ENCODE measurements at regions not wholly inside any gene's neighbourhood (a gene's known extent, or its start where the extent isn't known, plus 50 kb on each side); places are given as distances from the start of the nearest gene placed in this dataset.

DNA sequence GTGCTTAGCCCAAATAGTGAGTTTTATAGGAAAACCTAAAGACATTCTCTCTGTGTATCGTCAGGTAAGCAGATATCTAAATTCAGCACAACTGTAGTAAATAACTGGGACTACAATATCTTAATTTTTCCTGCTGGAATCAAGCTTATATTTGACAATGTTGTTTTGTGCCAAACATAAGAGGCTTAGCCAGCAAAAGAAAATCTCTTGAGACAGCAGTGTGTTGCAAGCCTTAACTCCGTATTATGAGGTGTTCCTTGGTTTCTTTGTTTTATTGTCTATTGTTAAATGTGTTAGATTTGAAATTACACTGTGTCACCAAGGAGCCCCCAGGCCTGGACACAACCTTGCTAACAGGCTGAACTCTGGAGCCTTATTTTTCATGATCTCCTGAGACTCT, 1570.6 kb upstream of the GOT2 start:
- Mint-ChIP-seq H3K36me3 (ENCODE audit: insufficient read depth, unreplicated experiment) (no peaks in the 10 kb centered on the region), H3K4me1 (ENCODE audit: insufficient read depth, unreplicated experiment) (no peaks in the 10 kb centered on the region), H3K4me3 (ENCODE audit: unreplicated experiment) (no peak overlapping the region), H3K27ac (ENCODE audit: low read depth, unreplicated experiment) (no peak overlapping the region), H3K27me3 (ENCODE audit: insufficient read depth, unreplicated experiment) (no peaks in the 10 kb centered on the region), H3K9me3 (ENCODE audit: unreplicated experiment) (no peaks in the 10 kb centered on the region)
- ChIA-PET POLR2A (no interaction called here), CTCF (interaction anchor here (0.8 kb wide), 1 partner anchor 1119 kb away, joined by 4 read pairs; no protein-coding TSS in a partner anchor)
- TF ChIP-seq, protein P1, sequence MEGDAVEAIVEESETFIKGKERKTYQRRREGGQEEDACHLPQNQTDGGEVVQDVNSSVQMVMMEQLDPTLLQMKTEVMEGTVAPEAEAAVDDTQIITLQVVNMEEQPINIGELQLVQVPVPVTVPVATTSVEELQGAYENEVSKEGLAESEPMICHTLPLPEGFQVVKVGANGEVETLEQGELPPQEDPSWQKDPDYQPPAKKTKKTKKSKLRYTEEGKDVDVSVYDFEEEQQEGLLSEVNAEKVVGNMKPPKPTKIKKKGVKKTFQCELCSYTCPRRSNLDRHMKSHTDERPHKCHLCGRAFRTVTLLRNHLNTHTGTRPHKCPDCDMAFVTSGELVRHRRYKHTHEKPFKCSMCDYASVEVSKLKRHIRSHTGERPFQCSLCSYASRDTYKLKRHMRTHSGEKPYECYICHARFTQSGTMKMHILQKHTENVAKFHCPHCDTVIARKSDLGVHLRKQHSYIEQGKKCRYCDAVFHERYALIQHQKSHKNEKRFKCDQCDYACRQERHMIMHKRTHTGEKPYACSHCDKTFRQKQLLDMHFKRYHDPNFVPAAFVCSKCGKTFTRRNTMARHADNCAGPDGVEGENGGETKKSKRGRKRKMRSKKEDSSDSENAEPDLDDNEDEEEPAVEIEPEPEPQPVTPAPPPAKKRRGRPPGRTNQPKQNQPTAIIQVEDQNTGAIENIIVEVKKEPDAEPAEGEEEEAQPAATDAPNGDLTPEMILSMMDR (IDR thresholded peaks at IDR 0.05; ENCODE audit: unreplicated experiment), result no peak
- DNase-seq (ENCODE audit: unreplicated experiment), result no peak
- intact Hi-C loops (cut with micrococcal nuclease), result no loop called here
- no TSS peak for BruUV-seq (replicated peaks)

DNA sequence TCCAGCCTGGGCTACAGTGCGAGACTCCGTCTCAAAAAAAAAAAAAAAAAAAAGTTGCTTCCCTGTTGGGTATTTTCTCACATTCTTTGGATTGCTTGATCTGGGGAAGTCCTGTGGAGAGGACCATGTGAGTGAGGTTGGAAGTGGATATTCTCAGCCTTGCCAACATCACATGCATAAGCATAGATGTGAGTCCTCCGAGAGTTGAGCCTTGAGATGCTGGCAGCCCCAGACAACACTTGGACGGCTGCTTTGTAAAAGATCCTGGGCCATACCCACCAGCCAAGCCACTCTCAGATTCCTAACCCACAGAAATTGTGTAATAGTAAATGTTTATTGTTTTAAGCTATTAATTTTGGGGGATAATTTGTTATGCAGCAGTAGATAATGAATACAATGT, 1570.0 kb upstream of the GOT2 start:
- TF ChIP-seq, protein P1 (IDR thresholded peaks at IDR 0.05; ENCODE audit: unreplicated experiment), result no peak
- DNase-seq (ENCODE audit: unreplicated experiment), result no peak
- BruUV-seq (replicated peaks), result no TSS peak
- H3K9me3 Mint-ChIP-seq (ENCODE audit: unreplicated experiment), result no peaks in the 10 kb centered on the region
- ChIA-PET POLR2A (no interaction called here), CTCF (no interaction called here)
- H3K4me1 Mint-ChIP-seq (ENCODE audit: insufficient read depth, unreplicated experiment), result no peaks in the 10 kb centered on the region
- H3K27ac Mint-ChIP-seq (ENCODE audit: low read depth, unreplicated experiment), result no peak overlapping the region
- intact Hi-C loops (cut with micrococcal nuclease), result no loop called here
- H3K27me3 Mint-ChIP-seq (ENCODE audit: insufficient read depth, unreplicated experiment), result no peaks in the 10 kb centered on the region
- no peak overlapping the region for H3K4me3 Mint-ChIP-seq (ENCODE audit: unreplicated experiment)
- H3K36me3 Mint-ChIP-seq (ENCODE audit: insufficient read depth, unreplicated experiment), result no peaks in the 10 kb centered on the region

DNA sequence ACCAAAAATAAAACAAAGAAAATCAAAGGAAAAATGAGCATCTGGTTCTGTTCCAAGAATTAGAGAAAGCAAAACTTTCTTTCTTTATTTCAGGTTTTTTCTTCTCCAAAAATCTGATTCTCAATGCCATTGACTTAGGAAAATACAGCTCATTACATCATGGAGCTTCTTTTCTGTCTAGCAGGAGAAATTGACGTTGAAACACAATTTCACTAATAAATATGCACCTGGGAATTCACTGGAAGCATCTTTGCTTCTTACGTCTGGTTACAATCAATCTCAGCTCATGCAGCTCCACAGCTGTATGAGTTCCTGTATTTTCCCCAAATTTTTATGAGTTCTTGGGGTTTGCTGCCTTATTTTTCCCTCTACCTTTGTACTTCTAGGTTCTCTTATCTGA, 1568.6 kb upstream of the GOT2 start:
- Mint-ChIP-seq H3K36me3 (ENCODE audit: insufficient read depth, unreplicated experiment) (no peaks in the 10 kb centered on the region), H3K4me1 (ENCODE audit: insufficient read depth, unreplicated experiment) (no peaks in the 10 kb centered on the region), H3K9me3 (ENCODE audit: unreplicated experiment) (no peaks in the 10 kb centered on the region), H3K27me3 (ENCODE audit: insufficient read depth, unreplicated experiment) (no peaks in the 10 kb centered on the region), H3K27ac (ENCODE audit: low read depth, unreplicated experiment) (no peak overlapping the region), H3K4me3 (ENCODE audit: unreplicated experiment) (no peak overlapping the region)
- intact Hi-C loops (cut with micrococcal nuclease), result no loop called here
- TF ChIP-seq, protein P1 (IDR thresholded peaks at IDR 0.05; ENCODE audit: unreplicated experiment), result no peak
- no TSS peak for BruUV-seq (replicated peaks)
- DNase-seq (ENCODE audit: unreplicated experiment), result no peak
- POLR2A ChIA-PET, result no interaction called here
- CTCF ChIA-PET, result interaction anchor here (0.6 to 0.7 kb wide), 2 partner anchors 56 to 1570 kb away, joined by 3 to 4 read pairs; no protein-coding TSS in a partner anchor

DNA sequence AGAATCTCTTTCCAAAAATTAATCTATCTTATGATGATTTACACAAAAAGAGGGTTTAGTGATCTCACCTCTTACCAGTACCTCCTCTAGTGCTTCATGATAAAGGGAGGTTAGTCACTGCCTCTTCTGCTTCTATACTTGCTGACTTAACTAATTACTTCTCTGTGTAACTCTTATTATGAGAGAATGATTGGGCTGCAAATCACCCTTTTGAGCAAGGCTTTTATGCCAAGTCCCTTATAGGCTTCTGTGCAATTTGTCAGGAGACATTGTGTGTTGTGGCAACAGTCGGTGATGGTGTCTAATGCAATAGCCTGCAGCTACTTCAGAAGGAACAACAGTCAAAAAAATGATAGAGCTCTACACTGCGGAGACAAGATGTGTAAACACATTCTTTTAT, 1568.1 kb upstream of the GOT2 start:
- intact Hi-C loops (cut with micrococcal nuclease), result no loop called here
- Mint-ChIP-seq H3K36me3 (ENCODE audit: insufficient read depth, unreplicated experiment) (no peaks in the 10 kb centered on the region), H3K9me3 (ENCODE audit: unreplicated experiment) (no peaks in the 10 kb centered on the region), H3K4me3 (ENCODE audit: unreplicated experiment) (no peak overlapping the region), H3K4me1 (ENCODE audit: insufficient read depth, unreplicated experiment) (no peaks in the 10 kb centered on the region), H3K27ac (ENCODE audit: low read depth, unreplicated experiment) (no peak overlapping the region), H3K27me3 (ENCODE audit: insufficient read depth, unreplicated experiment) (no peaks in the 10 kb centered on the region)
- TF ChIP-seq, protein P1 (IDR thresholded peaks at IDR 0.05; ENCODE audit: unreplicated experiment), result no peak
- POLR2A ChIA-PET, result no interaction called here
- no TSS peak for BruUV-seq (replicated peaks)
- CTCF ChIA-PET, result interaction anchor here (0.6 kb wide), 1 partner anchor 1569 kb away, joined by 3 read pairs; no protein-coding TSS in a partner anchor
- no peak for DNase-seq (ENCODE audit: unreplicated experiment)
